Central memory CD4-positive, alpha-beta T cell (primary cell): ENCODE measurements at regions not wholly inside any gene's neighbourhood (a gene's known extent, or its start where the extent isn't known, plus 50 kb on each side); places are given as distances from the start of the nearest gene placed in this dataset.

Experiments
- DNase-seq: peaks from one replicate; pipeline ENCODE4 v3.0.0; 2022

- no peak for DNase-seq
These were observed 60.7 kb upstream of the ITGA4 start for GRCh38 chr2:181396256-181397123.

GRCh38 chr2:181397331-181397730 lies 59.9 kb upstream of the ITGA4 start:
- no peak for DNase-seq

- no peak for DNase-seq
These were observed 59.2 kb upstream of the ITGA4 start for GRCh38 chr2:181398000-181398399.

- DNase-seq: no peak
These were observed 58.2 kb upstream of the ITGA4 start for GRCh38 chr2:181399027-181399426.

- DNase-seq: no peak
These were observed 52.7 kb upstream of the ITGA4 start for GRCh38 chr2:181404472-181404871.

- no peak for DNase-seq
These were observed 50.0 kb upstream of the ITGA4 start for GRCh38 chr2:181407171-181407570.
